Activated naive CD4-positive, alpha-beta T cell treated with Interleukin-2 at 50 U/mL for 16 hours (primary cell): ENCODE measurements at regions not wholly inside any gene's neighbourhood (a gene's known extent, or its start where the extent isn't known, plus 50 kb on each side); places are given as distances from the start of the nearest gene placed in this dataset.
"Not testable (repeated sequence)": the region's sequence is repeated elsewhere in the genome, so short reads cannot be mapped to it uniquely, and the experiment has no call there.

Experiments
- DNase-seq: peaks from one replicate; pipeline ENCODE4 v3.0.0-alpha.2; 2020

- DNase-seq: no peak
Measured at GRCh38 chr3:110343945-110344344, 727.7 kb upstream of the NECTIN3 start.

- no peak for DNase-seq
Measured at GRCh38 chr3:110344487-110344886, 727.1 kb upstream of the NECTIN3 start.

GRCh38 chr3:110344897-110345767, 726.5 kb upstream of the NECTIN3 start:
- no peak for DNase-seq

DNA sequence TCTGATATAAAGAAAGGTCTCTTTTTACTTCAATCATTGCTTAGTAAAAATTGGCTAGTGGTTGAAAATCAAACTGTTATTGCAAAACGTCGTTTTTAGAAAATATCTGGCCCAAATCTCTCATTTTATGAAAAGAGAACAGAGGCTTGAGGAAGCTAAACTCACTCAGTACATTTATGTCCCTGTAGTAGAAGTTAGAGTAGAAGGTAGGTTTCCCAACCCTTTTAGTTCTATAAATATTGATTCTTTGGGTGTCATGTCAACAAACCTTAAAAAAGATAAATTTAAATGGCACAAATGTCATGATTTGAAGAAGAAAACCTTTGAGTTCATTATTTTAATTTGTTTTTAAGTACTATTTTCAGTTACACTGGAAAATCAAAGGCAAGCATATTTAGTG, 722.3 kb upstream of the NECTIN3 start:
- no peak for DNase-seq

- no peak for DNase-seq
Measured at GRCh38 chr3:110352841-110353604, 718.6 kb upstream of the NECTIN3 start.

- DNase-seq: no peak
Measured at GRCh38 chr3:110362751-110363150, 708.9 kb upstream of the NECTIN3 start.

- DNase-seq: not testable (repeated sequence)
Measured at GRCh38 chr3:110367289-110367688, 704.3 kb upstream of the NECTIN3 start.

DNA sequence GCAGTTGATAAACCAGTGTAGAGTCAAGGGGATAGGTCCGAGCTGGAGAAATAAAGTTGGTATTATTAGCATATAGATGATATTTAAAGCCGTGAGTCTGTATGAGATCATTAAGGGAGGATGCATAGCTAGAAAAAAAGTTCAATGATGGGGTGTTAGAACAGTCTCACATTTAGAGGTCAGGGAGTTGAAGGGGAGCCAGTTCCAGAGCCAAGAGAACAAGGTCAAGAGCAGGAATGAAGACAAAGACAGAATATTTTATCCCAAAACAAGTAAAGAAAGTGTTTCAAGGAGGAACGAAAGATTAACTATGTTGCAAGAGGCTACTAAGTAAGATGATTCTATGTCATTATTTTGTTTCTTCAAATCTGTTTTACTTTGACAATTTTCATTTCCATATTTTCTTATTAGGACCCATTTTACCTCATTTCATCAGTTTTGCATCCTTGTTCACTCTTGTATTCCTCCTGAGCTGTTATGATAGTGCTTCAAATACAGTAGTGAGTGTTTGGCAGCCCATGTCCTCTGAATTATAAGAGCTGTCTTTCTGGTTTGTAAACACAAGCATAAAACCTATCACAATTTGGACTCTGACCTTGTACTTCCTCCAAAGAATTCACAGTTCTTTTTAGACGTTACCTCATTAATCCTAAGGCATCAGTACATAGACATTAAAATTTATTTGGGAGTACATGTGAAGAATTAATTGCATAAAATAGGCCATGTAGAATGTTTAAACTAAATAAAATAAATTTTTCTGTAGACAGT, 695.7 kb upstream of the NECTIN3 start:
- no peak for DNase-seq

DNA sequence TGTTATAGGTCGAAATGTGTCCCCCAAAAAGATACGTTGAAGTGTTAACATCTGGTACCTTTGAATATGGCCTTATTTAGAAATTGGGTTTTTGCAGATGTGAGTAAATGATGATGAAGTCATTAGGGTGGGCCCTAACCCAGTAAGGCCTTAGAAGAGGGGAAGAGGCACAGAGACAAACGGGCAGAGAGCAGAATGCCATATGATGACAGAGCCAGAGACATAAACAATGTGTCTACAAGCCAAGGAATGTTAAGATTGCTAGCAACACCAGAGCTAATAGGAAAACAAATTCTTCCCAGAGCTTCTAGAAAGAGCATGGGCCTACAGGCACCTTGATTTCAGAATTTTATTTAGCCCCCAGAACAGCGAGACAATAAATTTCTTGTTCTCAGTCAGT, 693.1 kb upstream of the NECTIN3 start:
- no peak for DNase-seq

- DNase-seq: no peak
Measured at GRCh38 chr3:110381992-110382391, 689.6 kb upstream of the NECTIN3 start.

- DNase-seq: no peak
Measured at GRCh38 chr3:110383356-110383755, 688.3 kb upstream of the NECTIN3 start.

DNA sequence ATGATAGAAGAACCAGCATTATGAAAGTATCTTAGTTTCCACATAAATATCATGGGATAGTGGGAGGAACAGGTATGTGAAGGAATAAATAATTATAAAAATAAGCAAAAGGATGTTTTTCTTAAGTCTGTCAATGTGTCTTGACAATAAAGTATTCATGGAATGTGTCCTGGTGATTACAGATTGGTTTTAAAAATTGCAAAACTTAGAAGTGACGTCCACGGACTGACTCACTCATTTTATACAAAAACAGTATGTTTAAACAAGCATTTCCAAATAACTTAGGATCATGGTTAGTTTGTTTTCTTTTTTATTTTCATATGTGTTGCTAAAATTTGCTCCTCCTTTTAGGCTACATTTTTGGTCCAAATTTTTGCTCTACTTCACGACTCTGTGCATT, 687.0 kb upstream of the NECTIN3 start:
- DNase-seq: no peak

- DNase-seq: no peak
Measured at GRCh38 chr3:110389005-110389404, 682.6 kb upstream of the NECTIN3 start.

DNA sequence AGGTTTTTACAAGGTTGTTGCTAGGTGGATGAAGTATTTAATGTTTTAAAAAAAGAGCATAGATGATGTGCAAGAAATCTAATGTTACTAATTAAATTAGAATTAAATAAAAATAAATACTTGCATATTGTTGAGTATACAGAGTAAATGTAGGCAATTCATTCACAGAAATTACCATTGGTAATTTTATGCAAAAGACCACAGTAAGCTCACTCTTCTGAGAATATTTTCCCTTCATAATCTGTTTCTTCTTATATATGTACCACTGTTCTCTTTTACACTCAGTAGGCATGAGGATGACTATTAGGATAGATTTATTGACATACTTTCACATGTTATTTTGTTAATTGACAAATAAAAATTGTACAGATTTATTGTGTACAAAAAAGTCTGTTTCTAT, 681.2 kb upstream of the NECTIN3 start:
- no peak for DNase-seq

GRCh38 chr3:110391042-110391441, 680.6 kb upstream of the NECTIN3 start:
- DNase-seq: no peak

GRCh38 chr3:110391640-110392395, 679.8 kb upstream of the NECTIN3 start:
- DNase-seq: no peak

DNA sequence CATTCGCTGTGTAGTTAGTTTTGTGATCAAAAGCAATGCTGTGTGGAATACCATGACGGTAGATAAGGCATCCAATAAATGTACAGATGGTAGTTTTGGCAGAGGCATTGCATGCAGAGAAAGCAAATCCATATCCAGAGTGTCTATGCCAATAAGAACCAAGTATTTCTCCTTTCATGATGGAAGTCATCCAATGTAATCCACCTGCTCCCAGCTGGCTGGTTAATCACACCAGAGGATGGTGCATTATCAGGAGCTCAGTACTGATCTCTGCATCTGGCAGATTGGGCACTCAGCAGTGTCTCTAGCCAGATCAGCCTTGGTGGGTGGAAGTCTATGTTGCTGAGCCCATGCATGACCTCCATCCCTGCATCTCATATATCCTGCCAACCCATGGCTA, 677.7 kb upstream of the NECTIN3 start:
- DNase-seq: no peak

DNA sequence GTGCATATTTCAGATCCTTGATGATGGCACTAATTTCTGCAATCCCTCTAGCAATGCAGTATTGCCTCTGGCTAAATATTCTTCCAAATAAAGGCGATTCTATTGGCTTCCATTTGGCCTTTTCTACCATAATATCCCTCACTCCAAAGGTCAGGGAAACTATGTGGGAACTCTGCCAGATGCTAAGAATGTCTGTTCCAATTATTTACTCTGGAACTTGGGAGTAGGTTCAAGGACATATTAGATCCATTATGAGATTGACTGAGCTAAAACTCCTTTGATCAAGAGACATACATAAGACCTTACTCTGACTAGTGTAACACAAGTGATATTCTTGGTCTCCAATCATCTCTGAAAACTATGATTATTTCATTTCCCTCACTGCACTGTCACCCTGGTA, 674.5 kb upstream of the NECTIN3 start:
- DNase-seq: no peak

- no peak for DNase-seq
Measured at GRCh38 chr3:110400315-110400714, 671.3 kb upstream of the NECTIN3 start.

DNA sequence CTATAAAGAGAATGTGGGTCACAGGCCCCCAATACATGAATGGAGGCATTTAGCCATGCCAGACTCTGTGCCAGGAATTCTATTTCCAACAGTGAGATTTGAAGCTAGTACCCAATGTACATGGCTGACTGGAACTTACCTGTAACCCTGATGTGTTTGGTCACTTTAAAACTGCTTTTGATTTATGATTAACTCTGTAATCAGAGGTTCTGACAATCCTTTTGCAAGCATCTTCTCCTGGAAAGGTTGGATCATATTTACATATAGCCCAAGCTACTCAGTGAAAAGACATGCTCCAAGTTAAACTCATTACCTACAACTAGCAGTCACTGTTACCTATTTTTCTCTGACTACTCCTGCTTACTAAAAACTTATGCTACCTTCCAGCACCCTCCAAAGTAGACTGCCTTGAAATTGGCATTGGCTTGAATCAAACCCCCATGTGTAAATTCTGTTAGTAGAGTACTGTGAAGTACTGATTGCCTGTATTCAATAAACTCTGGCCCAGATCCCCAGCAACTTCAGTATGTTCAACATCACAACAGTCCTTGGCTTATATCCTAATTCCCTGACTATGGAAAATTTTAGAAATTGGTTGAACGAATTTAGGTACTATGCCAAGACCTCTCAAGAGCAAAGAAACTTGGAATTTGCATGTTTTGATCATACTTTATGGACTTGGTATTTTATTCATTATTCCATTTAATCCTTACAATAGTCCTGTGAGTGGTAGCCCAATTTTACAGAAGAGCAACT, 665.6 kb upstream of the NECTIN3 start:
- DNase-seq: no peak

DNA sequence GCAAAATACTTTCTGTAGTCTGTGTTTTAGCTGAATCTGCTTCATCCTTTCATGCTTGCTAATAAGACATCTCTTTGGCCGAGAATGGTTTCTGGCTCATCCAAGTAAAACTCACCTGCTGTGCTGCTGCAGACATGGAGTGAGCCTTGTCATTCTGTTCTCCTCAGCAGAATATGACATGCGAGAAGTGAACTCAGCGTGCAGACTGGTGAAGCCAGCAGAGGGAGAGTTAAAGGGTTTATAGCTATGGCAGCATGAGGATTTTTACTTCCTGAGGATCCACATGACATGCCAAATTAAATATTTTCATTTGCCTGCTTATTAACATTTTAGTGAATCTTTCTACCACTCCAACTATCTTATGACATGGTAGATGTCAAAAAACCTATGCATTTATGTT, 658.4 kb upstream of the NECTIN3 start:
- DNase-seq: no peak
